NCI-H1417 (cell line): ENCODE measurements at regions not wholly inside any gene's neighbourhood (a gene's known extent, or its start where the extent isn't known, plus 50 kb on each side); places are given as distances from the start of the nearest gene placed in this dataset.

Experiments used
- DNase-seq, 3 experiments: peaks; one replicate each; lab custom pipeline; 2025; lab: John Stamatoyannopoulos, UW

DNA sequence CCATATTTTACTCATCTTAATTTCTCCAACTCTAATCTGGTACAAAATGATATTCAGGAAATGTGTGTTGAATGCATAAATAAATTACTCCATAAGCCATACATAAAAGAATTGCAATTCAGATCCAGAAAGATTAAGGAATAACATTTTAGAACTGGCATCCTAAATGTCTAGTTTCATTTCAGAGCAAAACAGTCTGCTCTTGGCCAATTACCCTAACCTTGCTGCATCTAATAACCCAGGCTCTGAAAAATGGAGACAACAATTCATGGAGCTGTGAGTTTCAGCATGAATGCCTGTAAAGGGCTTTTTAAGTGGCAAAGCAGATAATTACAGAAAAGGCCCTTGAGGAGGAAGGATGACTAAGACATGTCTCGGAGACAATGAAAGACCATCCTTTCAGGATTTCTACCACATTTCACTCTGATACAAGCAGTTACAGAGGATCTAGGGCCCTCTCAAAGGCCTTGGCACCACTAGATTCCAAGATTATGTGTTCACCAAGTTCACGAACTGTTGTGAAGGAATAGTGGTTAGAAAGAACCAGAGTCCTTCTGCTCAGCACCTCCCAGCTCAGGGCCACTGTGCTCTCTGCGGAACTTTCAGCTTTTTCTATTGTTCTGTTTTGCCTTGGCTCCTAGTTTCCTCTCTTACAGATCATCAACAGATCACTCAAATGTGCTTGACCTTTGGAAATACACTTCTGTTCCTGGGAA lies 157.6 kb upstream of the BLID start:
- DNase-seq = peak in 2 of 3 experiments; percentile 17 to 91

DNA sequence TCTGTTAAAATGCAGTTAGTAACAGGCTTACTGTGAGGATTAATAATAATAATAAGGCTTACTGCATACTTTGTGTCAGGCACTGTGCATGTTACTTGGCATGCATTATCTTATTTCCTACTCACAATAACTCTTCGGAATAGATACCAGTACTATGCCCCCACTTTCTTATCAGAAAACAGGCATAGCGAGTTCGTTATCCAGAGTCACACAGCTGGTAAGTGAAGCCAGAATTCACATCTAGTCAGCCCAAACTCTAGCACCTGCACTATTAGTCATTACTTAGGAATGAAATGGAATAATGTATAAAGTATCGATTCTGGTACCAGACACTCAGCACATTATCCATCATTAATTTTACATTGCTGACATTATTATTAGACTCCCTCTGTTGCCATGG lies 155.7 kb upstream of the BLID start:
- DNase-seq = no peak

DNA sequence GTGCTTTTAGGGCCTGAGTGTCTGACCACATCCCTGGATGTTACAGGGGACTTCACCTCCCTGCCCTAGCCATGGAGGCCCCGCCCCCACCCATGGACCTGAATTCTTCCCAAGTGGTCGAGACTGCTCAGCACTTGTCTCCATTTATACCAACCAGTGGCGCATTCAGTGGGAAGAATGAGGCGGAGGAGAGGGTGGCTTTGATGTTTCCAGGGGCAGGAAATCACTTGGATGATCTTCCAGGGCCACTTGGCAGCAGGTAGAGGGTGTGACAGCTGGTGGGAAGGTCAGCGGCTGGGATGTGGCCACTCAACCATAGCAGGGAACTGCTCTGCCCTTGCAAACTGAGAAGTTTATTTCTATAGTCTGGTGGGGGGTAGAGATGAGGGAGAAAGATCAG lies 155.1 kb upstream of the BLID start:
- peak in 1 of 3 experiments; percentile 67 for DNase-seq

DNA sequence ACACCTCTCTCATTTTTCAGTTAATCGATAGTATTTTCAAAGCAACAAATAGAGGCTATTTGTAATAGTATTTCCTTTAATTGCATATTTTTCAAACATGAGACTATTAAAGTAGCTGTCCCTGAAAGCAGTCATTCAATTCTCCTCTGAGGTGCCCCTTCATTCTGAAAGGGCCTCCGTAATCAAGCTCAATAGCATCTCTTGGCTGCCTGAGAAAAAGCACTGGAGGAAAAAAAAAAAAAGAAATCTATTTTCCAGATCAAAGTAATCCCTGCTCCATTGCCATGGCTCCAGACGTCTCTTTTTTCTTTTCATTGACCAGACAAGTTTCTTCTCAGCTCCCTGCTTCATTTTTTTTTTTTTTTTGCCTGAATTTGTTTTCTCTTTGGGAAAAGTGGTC lies 154.5 kb upstream of the BLID start:
- DNase-seq = peak in 1 of 3 experiments; percentile 9

DNA sequence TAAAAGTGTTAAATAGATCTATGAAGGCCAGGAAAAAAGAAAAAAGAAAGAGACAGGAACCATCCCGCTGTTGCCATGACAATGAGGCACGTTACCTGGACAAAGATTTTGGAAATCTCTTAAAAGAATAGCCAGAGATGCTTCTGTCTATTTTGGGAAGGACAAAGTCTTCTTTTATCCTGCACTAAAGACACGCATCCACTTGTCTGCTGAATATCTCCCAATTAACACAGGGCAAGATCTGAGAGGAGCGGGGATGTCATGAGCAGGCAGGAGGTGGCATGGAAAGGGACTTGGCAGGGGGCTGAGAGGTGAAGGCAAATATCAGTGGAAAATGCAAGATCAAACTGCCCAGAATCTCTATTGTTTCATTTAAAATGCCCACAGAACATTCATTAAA lies 153.8 kb upstream of the BLID start:
- no peak for DNase-seq

DNA sequence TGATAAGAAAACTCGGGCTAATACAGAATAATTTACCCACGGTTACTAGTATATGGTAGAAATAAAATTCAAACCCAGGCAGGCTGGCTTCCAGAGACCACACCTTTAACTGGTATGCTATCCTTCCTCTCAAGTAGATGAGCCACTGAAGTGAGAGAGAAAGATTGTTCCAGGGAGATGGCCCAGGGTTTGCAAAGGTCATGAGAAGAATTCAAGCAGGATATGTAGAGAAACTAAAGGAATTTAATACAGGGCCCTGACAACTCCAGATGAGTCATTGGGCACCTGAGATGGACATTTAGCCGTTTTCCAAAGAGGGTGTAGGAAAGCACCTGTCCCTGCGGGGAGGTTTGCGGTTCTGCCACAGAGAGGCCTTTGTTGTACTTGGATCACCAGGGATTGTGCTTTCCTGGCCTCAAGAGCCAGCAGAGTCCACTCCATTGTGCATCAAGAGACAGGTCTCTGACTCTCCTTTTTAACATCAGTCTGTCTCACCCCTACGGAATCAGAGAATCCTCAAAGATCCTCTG lies 152.7 kb upstream of the BLID start:
- DNase-seq = no peak

DNA sequence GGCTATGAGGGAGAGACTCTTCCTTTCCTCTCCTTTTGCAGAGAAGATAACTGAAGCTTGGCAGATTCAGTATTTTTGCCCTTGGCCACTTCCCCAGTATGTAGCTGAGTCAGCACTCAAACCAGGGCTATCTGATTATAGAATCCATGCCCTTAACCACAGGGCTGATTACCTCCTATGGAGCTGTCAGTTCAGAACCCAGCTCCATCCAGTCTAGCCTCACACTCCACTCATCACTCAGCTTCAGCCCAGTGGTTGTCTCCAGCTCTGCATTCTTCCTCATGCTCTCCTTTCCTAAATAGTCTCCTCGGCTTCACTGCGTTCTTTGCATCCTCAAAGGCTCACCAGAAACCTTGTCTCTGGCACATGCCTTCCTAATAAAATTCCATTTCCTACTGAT lies 151.6 kb upstream of the BLID start:
- peak in 1 of 3 experiments; percentile 18 for DNase-seq

DNA sequence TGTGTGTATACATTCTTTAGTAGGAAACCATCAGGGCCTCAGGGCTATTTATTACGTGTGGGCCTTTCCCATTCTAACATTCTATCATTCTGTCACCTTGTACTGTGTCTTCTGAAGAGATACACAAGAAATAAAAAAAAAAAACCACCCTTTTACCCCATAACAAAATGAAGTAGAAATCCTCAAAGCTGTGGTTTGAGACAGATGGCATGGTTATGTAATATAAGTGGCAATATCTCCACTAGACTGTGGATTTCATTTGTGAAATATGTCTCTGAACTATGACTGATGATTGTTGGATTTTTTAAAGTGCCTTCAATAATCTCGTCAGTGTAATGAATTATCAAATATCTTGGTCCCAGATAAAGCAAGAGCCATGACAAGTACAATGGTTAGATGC lies 150.0 kb upstream of the BLID start:
- DNase-seq = peak in 1 of 3 experiments; percentile 55

DNA sequence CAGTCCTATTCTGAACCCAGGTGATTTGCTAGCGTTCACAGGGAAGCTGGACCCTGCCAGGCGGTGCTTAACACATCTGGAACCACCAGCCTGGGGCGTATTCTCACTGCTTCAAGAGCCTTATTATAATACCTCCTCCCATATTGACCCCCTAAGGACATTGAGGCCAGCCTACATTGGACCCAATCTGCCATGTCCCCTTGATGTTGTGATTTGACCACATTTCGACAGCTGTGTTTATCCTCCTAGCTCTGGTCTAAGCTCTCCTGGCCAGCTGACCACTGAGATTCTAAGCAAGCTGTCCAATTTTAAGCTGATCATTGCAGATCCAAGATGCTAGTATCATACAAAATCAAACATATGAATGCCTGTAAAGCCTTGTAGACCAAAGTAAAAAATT lies 148.1 kb upstream of the BLID start:
- no peak for DNase-seq

DNA sequence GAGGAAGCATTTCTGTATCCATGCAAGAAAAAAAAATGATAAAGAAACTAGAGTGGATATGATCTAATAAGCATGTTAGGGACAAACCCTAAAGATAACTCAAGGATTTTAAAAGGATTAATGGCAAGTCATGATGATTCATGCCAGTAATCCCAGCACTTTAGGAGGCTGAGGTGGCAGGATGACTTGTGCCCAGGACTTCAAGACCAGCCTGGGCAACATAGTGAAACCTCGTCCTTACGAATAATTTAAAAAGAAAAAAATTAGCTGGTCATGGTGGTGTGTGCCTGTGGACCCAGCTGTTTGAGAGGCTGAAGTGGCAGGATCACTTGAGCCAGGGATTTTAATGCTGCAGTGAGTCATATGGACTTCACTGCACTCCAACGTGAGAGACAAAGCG lies 145.5 kb upstream of the BLID start:
- DNase-seq = no peak

DNA sequence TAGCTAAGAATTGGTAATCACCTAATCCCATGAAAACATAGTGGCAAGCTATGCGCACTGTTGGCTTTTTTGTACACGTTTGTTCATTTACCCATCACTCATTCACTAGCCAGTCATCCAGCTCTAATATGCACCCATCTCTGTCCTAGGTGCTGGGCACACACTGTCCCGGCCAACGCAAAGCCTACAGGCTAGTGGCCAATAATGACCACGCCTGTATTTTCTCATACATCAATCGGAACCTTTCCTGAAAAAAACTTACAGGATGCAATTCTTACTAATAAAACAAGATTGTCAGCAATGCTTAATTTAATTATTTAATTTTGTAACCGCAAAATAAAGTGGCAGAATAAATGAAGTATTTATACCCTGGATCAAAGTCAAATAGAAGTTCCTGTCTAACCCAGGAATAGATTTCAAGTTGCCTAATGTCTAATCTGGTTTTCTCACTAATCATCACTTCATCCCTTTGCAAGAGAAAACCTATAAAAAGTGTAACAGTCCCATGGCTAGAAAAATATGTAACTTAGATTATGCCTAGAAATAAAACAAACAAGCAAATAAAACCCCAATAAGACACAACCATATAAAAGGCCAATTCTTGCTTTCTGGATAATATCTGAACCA lies 143.3 kb upstream of the BLID start:
- DNase-seq = no peak

DNA sequence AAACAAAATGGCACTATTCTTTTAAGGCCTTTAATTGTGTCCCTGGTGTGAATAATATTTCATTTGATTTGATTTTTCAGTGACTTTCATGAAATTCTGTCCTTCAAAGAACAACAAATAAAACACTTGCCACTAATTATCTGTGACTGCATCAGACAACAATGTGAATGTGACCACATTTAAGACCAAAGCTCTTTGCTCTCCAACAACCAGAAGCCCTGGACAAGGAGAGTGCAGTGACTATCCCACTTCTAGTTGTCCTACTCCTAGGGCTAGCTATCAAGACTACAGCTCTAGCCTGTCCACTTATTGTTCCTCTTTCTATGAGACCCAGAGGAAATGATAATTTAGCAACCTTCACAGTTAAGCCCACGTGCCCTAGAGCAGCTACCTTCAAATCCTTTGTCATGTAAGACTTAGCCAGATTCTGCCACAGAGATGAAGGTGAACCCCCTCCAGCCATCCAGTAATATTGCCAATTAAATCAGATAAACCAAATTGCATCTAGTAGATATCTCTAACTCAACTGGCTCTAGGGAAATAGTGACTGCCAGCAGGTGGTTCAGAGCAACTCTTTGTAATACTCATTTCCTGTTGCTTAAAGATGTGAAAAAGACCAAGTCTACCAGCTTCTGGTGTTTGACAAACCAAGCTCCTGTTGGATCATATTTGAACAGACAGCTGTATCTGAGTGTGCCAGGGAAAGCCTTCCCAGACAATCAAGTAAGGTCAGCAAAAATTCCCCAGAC lies 142.6 kb upstream of the BLID start:
- no peak for DNase-seq

DNA sequence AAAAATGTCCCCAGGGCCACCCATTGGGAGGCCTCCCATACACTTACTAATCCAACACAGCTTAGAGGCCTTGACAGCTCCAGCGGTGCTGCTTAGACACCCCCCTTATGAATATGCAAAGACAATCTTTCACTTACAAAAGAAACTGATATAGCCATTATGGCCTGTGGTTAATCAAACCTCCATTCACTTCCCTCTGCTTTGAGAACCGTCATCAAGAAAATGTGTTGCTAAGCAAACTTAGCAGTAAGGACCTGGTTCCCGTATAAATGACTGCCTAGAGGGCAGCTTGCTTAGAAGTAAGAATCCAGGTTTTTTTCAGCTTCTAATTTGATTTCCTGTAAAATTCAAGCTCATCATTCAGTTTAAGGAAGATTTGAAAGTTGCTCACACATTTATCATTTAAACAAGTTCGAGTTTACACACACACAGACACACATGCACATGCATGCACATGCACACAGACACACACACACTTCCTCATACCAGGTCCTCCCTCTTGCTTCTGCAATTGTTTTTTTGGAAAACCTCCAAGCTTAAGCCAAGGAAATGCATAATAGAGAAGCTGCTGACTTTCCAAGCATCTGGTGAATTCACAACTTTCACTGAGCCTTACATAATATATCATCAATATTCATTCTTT lies 137.7 kb upstream of the BLID start:
- peak in 1 of 3 experiments; percentile 18 for DNase-seq

DNA sequence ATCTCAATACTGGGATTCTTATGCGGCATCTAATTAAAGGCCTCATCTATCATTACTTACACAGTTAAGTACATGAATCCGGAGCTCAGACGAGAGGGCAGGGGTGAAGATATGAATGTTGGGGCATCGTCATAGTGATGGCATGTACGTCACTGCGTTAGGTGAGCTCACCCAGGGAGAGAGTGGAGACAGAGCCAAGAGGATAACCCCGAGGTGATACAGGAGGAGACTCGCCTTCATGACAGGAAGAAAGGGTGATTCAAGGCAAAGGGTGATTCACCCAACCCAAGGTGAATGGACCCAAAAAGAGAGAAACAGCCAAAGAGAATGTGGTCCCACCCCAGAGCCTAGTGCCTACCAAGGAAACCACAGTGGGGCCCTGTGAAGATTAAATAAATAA lies 132.9 kb upstream of the BLID start:
- no peak for DNase-seq

DNA sequence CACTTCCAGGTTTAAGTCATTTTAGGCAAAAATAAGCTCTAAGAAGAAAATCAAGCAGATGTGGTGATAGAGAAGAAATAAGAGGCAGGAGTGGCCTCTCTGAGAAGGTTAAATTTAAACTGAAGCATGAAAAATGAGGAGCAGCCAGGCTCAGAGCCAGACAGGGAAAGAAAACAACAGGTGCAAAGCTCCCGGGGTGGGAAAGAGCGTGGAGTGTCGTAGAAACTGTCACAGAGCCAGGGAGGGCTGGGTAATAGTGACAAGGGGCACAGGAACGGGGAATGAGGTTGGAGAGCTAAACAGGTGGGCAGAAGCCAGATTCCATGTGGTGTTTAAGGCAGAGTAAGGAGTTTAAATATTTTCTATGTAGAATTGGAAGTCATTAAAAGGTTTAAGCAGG lies 132.1 kb upstream of the BLID start:
- DNase-seq = peak in 2 of 3 experiments; percentile 54 to 77

DNA sequence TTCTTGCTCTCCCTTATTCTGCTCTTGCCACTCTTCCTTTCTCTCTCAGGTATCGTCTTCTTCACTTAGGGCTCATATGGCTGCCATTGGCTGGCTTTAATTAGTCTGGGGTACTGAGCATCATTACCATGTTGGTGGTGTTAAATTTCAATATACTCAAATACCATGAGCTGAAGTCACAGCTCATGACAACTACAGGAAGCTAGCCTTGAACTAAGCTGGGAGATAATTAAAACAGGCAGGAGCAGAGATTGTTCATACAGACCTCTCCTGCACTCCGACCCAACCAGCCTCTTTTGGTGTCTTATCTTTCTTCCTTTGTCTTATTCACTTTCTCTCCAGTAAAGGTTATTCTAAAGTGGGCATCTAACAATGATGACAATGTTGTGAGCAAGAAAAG lies 130.9 kb upstream of the BLID start:
- DNase-seq = peak in 1 of 3 experiments; percentile 14

DNA sequence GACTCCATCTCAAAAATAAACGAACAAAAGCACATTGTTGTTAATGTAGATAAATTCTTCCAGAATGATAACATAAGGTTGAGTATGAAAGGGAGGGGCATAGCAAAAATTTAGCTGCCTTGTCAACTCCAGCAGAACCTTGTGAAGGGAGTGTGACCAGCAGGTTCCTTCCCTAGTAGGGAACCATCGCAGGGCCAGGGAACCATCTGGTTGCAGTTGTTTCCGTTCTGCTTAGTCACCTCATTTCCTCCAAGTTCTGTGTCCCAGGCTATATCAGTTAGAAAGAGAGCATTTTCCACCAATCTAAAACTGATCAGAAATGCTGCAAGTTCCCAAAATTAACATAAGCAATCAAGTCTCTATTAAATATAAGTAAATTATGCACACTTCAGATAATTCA lies 126.7 kb upstream of the BLID start:
- DNase-seq = no peak

DNA sequence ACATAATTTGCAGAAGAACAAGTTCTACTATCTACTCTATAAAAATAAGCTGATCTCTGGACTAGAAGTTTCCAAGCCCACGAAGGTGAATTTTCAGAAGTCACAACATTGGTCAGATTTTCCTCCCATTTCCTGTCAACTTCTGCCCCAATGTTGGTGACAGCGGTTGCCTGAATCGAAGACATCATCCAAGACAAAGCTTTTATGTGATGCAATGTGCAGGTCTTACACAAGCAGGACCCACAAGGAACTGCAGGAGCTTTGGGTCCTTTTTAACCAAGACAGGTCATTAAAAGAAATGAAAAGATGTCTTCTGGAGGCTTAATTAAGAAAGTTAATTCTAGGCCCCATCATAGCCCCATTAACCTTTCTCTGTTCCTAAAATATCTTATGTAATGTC lies 125.6 kb upstream of the BLID start:
- DNase-seq = no peak

DNA sequence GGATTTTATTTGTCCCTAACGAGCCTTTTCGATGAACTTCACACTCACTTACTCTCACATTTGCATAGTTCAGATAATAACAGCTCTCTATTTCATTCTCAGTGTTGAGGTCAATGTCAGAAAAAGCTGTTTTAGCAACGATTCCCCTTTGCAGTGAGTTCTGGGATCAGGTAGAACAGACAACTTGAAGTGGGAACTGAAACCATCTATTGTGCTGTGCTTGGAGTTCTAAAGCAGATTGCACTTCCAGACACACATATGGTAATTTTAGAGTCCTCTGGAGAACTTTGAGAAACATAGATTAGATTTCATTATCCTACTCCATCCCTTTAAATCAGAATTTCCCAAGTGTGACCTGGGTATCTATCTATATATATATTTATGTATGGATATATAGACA lies 124.6 kb upstream of the BLID start:
- DNase-seq = no peak

DNA sequence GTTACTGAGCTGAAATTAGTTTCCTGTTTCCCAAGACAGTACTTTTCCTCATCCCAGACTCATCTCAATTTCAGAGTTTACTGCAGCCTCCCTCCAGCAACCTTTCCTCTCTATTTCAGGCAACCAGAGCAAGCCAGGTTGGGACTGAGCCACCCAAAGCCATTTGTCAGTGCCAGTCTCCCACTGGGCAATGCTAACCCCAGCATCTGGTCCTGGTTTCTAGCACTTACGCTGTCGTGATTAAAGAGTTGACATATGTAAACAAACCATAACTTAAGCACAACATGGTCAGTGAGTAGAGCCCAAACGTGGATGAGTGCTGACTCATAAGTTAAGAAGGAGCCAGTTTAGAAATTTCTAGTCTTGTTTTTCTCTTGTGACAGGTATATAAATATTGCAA lies 119.6 kb upstream of the BLID start:
- DNase-seq = peak; percentile 12 to 87 (median 63)

DNA sequence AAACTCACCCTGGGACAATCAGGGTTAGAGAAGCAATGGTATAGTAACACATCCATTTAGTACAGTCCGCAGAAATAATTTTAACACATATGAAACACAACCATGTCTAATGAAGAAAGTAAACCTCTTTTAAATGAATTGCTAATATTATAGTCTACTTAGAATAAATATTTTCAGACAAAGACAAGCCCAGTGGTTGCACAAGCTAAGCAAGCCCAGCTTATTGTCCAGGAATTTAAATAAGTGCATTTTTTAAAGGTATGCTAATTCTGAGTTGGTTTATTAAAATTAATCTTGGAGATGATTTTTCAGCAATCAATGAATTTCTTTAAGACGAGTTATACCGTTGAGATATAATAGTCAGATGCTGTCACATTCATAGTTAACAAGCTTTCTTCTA lies 118.8 kb upstream of the BLID start:
- no peak for DNase-seq

DNA sequence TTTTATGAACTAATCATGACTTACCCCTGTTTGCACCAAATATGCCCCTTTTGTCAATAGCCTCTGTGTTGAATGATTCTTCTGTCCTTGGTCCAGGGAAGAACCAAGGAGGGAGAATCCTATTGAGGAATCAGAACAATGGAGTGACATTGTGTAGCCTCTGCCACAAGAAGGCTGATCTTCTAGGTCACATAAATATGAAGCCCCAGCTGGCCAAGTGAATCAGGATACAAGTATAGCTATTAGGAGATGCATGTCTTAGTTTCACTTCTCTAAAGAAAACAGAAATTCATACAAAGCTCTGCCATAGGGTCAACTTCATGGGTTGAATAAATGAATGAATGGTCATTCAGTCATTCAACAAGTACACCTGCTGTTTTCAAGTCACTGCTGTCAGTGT lies 118.2 kb upstream of the BLID start:
- DNase-seq = no peak
